OCI-LY7 (cell line): ENCODE measurements at regions not wholly inside any gene's neighbourhood (a gene's known extent, or its start where the extent isn't known, plus 50 kb on each side); places are given as distances from the start of the nearest gene placed in this dataset.

ENCODE experiments used
- BruUV-seq: library from RNA; stranded (reverse); fragments of 400-500 nt; replicated peaks from 2 replicates; lab custom pipeline; 2021; lab: Mats Ljungman, UMichigan
- CTCF ChIA-PET: fragments of 300-600 bp; sonication (Branson Sonifier 250); formaldehyde crosslinking; loops from one replicate; lab custom pipeline; 2022; ENCODE audit warnings: antibody characterized with exemption; ENCODE audit not compliant: unreplicated experiment; lab: Charles Lee
- POLR2A ChIA-PET: fragments of 300-600 bp; sonication (Branson Sonifier 250); formaldehyde crosslinking; loops from one replicate; lab custom pipeline; 2022; ENCODE audit warnings: antibody characterized with exemption; lab: Charles Lee
- DNase-seq: peaks from one replicate; pipeline ENCODE4 v3.0.0-alpha.2; 2015; ENCODE audit warnings: low spot score
- H2AFZ ChIP-seq: fragments of 200-600 bp; sonication (generic), shearing (Covaris generic); 2 replicates; pipeline ENCODE4 v1.6.1; 2014; ENCODE audit warnings: mild to moderate bottlenecking, antibody characterized with exemption, low read length, moderate library complexity
- H3K27ac ChIP-seq: fragments of 200-600 bp; sonication (generic); 2 replicates; pipeline ENCODE4 v1.5.1; 2014; ENCODE audit warnings: mixed run types, low read depth, mild to moderate bottlenecking, moderate library complexity, low read length, inconsistent platforms; ENCODE audit not compliant: poor library complexity, severe bottlenecking
- H3K36me3 ChIP-seq: fragments of 200-600 bp; sonication (generic); 2 replicates; pipeline ENCODE4 v1.6.1; 2014; ENCODE audit warnings: mild to moderate bottlenecking, antibody characterized with exemption, low read length, moderate library complexity, mixed read lengths; ENCODE audit not compliant: insufficient read depth
- H3K4me1 ChIP-seq: fragments of 200-600 bp; sonication (generic); 2 replicates; pipeline ENCODE4 v1.5.1; 2014; ENCODE audit warnings: mild to moderate bottlenecking, low read length; ENCODE audit not compliant: insufficient read depth, poor library complexity, severe bottlenecking
- H3K4me2 ChIP-seq: fragments of 200-600 bp; sonication (generic); 2 replicates; pipeline ENCODE4 v1.6.1; 2014; ENCODE audit warnings: mild to moderate bottlenecking, low read length
- H3K4me3 ChIP-seq: fragments of 200-600 bp; sonication (generic); 2 replicates; pipeline ENCODE4 v1.5.1; 2014; ENCODE audit warnings: mild to moderate bottlenecking, low read depth, low read length; ENCODE audit not compliant: poor library complexity, severe bottlenecking
- H3K79me2 ChIP-seq: fragments of 200-600 bp; sonication (generic); 2 replicates; pipeline ENCODE4 v1.6.1; 2016; ENCODE audit warnings: low read depth, mild to moderate bottlenecking, low read length, moderate library complexity, mixed read lengths; ENCODE audit not compliant: insufficient read depth
- H3K9me2 ChIP-seq: fragments of 200-600 bp; sonication (generic); 2 replicates; pipeline ENCODE4 v1.6.1; 2016; ENCODE audit warnings: mild to moderate bottlenecking, low read length, mixed read lengths; ENCODE audit not compliant: insufficient read depth
- H3K9me3 ChIP-seq: fragments of 200-600 bp; sonication (generic); 2 replicates; pipeline ENCODE4 v1.6.1; 2014; ENCODE audit warnings: mild to moderate bottlenecking, mixed run types, low read length, mixed read lengths
- H4K20me1 ChIP-seq: fragments of 200-600 bp; sonication (generic); 2 replicates; pipeline ENCODE4 v1.6.1; 2014; ENCODE audit warnings: mild to moderate bottlenecking, antibody characterized with exemption, low read length, moderate library complexity, mixed read lengths; ENCODE audit not compliant: insufficient read depth
- CTCF ChIP-seq: fragments of 200-600 bp; sonication (generic); conservative IDR thresholded peaks from 2 replicates; pipeline ENCODE4 v1.5.1; 2014; ENCODE audit warnings: mild to moderate bottlenecking, antibody characterized with exemption, low read length, moderate library complexity, mixed read lengths
- EZH2phosphoT487 ChIP-seq: fragments of 200-600 bp; sonication (generic); IDR thresholded peaks from 2 replicates; pipeline ENCODE4 v1.6.1; 2018; ENCODE audit warnings: low read depth, borderline replicate concordance, mild to moderate bottlenecking, mixed run types, antibody characterized with exemption, low read length, moderate library complexity, mixed read lengths
- intact Hi-C: fragments of 100-400 bp; cut with micrococcal nuclease; formaldehyde crosslinking; loops from one replicate; pipeline ENCODE4 v1.10.0; 2022; ENCODE audit not compliant: unreplicated experiment

DNA sequence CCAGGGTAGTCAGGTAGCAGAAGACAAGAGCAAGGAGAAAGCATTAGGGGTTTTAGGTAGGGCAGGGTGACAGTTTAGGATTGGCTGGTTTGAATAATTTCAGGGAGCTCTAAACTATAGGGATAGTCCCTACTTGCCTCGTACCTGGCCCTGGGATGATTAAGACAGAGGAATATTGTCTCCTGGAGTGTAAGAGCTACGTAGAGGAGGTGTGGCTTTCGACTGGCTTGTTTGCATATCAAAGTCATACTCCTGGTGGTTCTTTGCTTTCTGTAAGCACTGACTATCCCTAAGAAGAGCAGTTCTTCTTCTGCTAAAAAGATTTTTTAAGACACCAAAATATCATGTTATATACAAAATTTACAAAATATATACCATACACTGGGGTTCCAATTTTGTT lies 1867.4 kb downstream of the SUCLG1 start:
- intact Hi-C loops: no loop called here
- H3K27ac ChIP-seq: no peak overlapping the region
- TF ChIP-seq CTCF (no peak), EZH2phosphoT487 (no peak)
- no peaks in the 10 kb centered on the region for H3K9me3 ChIP-seq
- no peaks in the 10 kb centered on the region for H3K4me1 ChIP-seq
- no peak overlapping the region for H3K4me3 ChIP-seq
- no TSS peak for BruUV-seq
- no peaks in the 10 kb centered on the region for H3K9me2 ChIP-seq
- POLR2A ChIA-PET: interaction anchor here (0.7 kb wide), 1 partner anchor 14 kb away, joined by 3 read pairs; no protein-coding TSS in a partner anchor
- CTCF ChIA-PET: no interaction called here
- H3K79me2 ChIP-seq: no peaks in the 10 kb centered on the region
- no peak overlapping the region for H3K4me2 ChIP-seq
- no peak overlapping the region for H2AFZ ChIP-seq
- no peaks in the 10 kb centered on the region for H3K36me3 ChIP-seq
- DNase-seq: no peak
- H4K20me1 ChIP-seq: no peaks in the 10 kb centered on the region

- Histone ChIP-seq H3K36me3 (no peaks in the 10 kb centered on the region), H4K20me1 (no peaks in the 10 kb centered on the region), H3K9me3 (0 out of 2 replicates have a peak, but pooled peaks cover 3% of the 10 kb centered on the region), H2AFZ (no peak overlapping the region), H3K4me2 (no peak overlapping the region), H3K4me1 (no peaks in the 10 kb centered on the region), H3K4me3 (no peak overlapping the region), H3K27ac (no peak overlapping the region), H3K79me2 (no peaks in the 10 kb centered on the region), H3K9me2 (no peaks in the 10 kb centered on the region)
- no TSS peak for BruUV-seq
- no peak for DNase-seq
- TF ChIP-seq EZH2phosphoT487: no peak
- TF ChIP-seq CTCF: no peak
- intact Hi-C loops: no loop called here
- POLR2A ChIA-PET: interaction anchor here (1.1 kb wide), 1 partner anchor 11 kb away, joined by 5 read pairs; no protein-coding TSS in a partner anchor
- CTCF ChIA-PET: no interaction called here
Observed at GRCh38 chr2:82576656-82577055, 1882.4 kb downstream of the SUCLG1 start.

DNA sequence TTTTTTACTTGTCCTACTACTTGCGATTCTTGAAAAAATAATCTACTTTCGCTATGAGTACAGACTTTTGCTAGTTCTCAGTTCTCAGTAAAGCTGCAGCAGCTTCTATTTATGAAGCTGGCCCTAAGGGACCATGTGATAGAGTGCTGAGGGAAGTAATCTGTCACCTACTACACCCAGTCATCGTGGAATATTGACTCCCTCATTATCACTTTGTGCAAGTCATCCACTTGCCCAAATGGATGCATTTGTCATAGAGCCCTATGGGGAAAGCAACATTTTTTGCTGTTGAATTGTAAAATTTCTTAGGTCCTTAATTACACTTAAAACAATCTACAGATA lies 1919.8 kb downstream of the SUCLG1 start:
- no peak overlapping the region for H3K4me2 ChIP-seq
- no peak overlapping the region for H2AFZ ChIP-seq
- no peak overlapping the region for H3K27ac ChIP-seq
- H3K36me3 ChIP-seq: no peaks in the 10 kb centered on the region
- POLR2A ChIA-PET: no interaction called here
- H3K4me1 ChIP-seq: no peaks in the 10 kb centered on the region
- no peak for DNase-seq
- no peaks in the 10 kb centered on the region for H3K9me2 ChIP-seq
- intact Hi-C loops: no loop called here
- CTCF ChIA-PET: no interaction called here
- no TSS peak for BruUV-seq
- TF ChIP-seq EZH2phosphoT487 (no peak), CTCF (no peak)
- H3K9me3 ChIP-seq: no peaks in the 10 kb centered on the region
- no peak overlapping the region for H3K4me3 ChIP-seq
- H3K79me2 ChIP-seq: no peaks in the 10 kb centered on the region
- no peaks in the 10 kb centered on the region for H4K20me1 ChIP-seq
